Choroid plexus epithelial cell (primary cell): ENCODE measurements at regions not wholly inside any gene's neighbourhood (a gene's known extent, or its start where the extent isn't known, plus 50 kb on each side); places are given as distances from the start of the nearest gene placed in this dataset.

ENCODE experiments used
- DNase-seq: peaks from one replicate; pipeline ENCODE4 v3.0.0-alpha.2; 2010; ENCODE audit warnings: low read depth
- H3K4me3 ChIP-seq: 2 replicates; pipeline ENCODE4 v1.5.1; 2011; ENCODE audit warnings: low read depth, mild to moderate bottlenecking, control low read depth, low read length, moderate library complexity
- TF ChIP-seq, protein P1 (sequence below): conservative IDR thresholded peaks from 2 replicates; pipeline ENCODE4 v1.5.1; 2011; ENCODE audit warnings: low read depth, mild to moderate bottlenecking, control low read depth, inconsistent platforms, low read length, moderate library complexity

DNA sequence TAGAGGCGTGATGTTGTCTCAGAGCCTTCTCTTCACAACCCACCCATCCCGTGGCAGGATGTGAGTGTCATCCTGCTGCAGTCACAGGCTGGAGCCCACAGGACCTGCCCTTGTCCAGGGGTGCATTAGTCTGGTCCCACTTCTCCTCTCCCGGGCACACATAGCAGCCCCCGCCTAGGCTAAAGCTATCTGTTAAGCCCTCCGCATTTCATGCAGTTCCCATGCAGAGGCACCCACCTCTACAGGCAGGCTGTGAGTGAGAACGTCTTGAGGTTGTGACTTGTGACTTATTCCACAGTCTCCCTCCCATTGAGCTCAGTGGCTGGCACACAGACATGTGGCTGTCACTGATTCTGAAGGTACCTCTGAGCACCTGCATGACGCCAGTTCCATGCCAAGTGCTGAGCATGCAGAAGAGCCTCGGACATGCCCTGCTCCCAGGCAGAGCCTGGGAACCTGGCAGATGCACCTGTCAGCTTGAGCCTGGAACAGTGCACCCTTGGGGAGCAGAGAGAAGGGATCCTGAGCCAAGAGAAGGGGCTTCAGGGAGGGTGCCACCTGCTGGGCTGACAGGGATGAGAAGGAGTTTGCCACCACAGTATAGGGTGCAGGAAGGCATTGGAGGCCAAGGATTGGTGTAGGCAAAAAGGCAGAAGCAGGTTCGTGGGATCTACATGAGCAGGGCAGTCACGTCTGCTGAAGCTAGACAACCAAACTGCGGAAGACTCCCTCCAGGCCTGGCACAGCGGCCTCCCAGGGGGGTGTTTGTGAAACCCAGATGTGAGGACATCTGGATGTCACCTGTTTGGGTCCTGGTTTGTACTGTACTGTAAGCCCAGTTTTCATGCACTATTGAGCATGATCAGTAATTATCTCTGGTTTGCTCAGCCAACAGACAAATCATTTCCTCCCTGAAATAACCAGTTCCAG is 213.6 kb downstream of the GLI2 start:
- H3K4me3 ChIP-seq: no peak overlapping the region
- DNase-seq: no peak
- TF ChIP-seq, protein P1, sequence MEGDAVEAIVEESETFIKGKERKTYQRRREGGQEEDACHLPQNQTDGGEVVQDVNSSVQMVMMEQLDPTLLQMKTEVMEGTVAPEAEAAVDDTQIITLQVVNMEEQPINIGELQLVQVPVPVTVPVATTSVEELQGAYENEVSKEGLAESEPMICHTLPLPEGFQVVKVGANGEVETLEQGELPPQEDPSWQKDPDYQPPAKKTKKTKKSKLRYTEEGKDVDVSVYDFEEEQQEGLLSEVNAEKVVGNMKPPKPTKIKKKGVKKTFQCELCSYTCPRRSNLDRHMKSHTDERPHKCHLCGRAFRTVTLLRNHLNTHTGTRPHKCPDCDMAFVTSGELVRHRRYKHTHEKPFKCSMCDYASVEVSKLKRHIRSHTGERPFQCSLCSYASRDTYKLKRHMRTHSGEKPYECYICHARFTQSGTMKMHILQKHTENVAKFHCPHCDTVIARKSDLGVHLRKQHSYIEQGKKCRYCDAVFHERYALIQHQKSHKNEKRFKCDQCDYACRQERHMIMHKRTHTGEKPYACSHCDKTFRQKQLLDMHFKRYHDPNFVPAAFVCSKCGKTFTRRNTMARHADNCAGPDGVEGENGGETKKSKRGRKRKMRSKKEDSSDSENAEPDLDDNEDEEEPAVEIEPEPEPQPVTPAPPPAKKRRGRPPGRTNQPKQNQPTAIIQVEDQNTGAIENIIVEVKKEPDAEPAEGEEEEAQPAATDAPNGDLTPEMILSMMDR: peak; percentile 40

DNA sequence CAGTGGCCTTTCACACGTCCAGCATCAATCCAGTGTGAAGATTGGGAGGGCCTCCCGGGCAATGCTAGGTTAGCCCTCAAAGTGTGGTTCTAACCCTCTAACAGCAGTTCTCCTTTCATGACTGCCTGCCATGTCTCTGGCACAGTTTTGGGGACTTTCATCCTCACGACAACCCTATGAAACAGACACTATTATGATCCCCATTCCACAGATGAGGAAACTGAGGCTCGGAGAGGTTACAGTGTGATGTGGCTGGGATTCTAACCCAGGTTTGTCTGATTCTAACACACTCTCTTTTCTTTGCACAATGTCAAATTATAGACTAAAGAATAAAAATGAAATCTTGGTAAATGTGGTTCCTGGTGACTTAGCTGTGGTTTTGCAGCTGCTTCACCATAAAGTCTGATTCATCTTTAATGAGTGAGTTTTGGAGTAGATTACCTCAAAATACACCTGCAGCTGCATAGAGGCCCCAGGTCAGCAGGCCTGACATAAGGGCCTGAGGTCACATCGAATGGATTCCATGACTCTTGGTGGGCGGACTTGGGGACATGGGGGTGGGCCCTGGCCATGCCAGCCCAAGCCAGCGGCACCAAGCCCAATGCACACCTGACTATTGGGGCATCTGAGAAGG is 214.4 kb downstream of the GLI2 start:
- TF ChIP-seq, protein P1: no peak
- DNase-seq: no peak
- no peak overlapping the region for H3K4me3 ChIP-seq

DNA sequence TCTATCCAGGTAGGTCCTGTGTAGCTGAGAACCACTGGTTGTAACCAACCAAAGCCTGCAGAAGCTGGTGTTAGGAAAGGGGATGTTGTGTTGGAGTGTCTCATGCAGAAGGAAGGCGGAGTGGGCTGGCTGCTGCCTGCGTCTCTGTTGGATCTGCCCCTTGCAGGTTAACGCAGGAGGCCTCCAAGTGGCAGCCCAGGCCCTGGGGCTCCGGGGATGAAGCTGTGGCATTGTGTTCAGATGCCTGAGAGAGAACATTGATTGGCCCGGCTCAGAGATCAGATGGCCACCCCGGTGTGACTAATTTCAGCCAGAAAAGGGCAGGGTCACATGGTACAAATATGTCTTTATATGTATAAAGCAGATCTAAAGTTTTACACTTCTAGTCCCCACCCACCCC is 216.0 kb downstream of the GLI2 start:
- H3K4me3 ChIP-seq: no peak overlapping the region
- TF ChIP-seq, protein P1: no peak

DNA sequence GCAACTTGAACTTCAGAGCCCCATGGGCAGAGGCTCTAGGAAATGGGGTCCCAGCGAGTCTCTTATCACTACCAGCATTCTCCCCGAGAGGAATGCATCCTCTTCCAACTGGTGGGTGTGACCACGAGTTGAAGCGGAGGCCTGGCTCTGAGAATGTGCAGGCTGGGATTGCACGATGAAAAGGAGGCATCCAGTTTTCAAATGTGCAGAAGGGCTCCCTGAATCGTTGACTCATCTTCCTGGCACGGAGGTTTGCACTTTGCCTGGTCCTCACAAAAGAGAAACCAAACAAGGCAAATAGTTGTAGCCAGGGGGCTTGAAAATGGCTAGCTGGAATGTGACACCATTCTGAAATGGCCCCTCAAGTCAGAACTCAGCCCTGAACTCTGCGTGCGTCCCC is 216.7 kb downstream of the GLI2 start:
- peak; percentile 81 for DNase-seq
- TF ChIP-seq, protein P1: no peak
- no peak overlapping the region for H3K4me3 ChIP-seq

More for the DNA sequence above, 216.0 kb downstream of the GLI2 start:
- no peak for DNase-seq

DNA sequence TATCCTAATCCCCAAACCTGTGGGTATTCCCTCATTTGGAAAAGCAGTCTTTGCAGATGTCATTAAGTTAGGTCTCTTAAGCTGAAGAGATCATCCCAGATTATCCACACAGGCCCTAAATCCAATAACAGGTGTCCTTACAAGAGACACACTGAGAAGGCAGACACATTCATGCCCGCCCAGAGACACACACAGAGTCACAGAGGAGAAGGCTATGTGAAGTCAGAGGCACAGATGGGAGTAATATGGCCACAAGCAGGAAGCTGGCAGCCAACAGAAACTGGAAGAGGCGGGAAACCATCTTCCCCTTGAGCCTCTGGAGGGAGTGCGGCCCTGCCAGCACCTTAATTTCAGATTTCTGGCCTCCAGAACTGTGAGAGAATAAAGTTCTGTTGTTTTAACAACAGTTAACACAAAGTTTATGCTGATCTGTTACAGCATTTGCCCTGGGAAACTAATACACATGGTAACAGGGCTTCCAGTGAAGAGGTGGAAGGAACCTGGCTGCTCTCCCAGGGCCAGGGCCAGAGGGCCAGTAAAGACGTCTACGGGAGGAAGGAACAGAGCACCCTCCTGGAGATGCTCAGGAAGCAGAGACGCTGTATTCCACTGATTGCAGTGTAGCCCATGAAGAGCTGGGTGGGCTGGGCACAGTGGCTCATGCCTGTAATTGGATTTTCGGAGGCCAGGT is 217.5 kb downstream of the GLI2 start:
- no peak for DNase-seq
- H3K4me3 ChIP-seq: no peak overlapping the region
- TF ChIP-seq, protein P1: no peak

DNA sequence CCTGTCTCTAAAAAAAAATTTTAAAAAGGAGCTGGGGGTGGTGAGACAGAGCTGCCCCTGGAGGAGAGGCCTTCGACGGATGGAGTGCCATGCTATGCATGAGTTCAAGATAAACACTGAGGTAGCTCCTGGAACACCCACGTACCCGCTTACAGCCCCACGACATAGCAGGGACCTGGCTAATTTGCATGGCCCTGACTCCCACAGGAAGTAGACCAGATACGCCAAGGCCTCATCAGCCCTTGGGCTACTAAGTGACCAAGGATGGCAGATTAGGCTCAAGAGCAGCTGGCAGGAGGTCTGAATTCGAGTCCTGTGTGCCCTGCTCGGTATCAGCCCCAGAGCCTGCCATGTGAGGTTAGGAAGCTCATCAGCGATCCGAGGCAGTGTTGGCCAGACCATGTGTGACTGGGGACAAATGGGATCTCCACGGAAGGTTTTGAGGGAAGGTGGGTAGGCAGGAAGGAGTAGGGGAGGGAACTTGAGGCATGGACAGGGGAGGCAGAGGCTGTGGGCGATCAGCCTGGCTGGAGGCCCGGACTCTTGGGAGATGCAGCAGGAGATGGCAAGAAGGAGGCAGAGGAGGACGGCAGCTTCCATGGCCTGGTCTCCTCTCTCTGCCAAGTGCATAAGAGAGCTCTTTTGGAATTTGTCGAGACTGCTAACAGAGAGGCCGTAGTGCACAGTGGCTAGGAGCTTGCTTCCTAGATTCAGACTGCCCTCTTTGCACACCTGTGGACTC is 218.3 kb downstream of the GLI2 start:
- no peak for DNase-seq
- H3K4me3 ChIP-seq: no peak overlapping the region
- TF ChIP-seq, protein P1: no peak
